ENCODE measurements at regions not wholly inside any gene's neighbourhood (a gene's known extent, or its start where the extent isn't known, plus 50 kb on each side); places are given as distances from the start of the nearest gene placed in this dataset.

DNA sequence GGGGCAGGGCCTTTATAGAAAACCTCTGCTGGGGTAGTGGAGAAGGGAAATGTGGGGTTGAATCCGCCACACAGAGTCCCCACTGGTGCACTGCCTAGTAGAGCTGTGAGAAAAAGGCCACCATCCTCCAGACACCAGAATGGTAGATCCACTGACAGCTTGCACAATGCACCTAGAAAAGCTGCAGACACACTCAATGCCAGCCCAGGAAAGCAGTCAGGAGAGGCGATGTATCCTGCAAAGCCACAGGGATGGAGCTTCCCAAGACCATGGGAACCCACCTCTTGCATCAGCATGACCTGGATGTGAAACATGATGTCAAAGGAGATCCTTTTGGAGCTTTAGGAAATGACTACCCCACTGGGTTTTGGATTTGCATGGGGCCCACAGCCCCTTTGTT lies 958.0 kb upstream of the MIR17HG start:
- DNase-seq (ENCODE audit: low spot score): no peak
- H3K27me3 Mint-ChIP-seq (ENCODE audit: insufficient read depth, low read depth): peaks cover 2% of the 10 kb centered on the region
- H3K4me3 Mint-ChIP-seq: no peak overlapping the region
- H3K27me3 ChIP-seq: no peaks in the 10 kb centered on the region
- H3F3A ChIP-seq (ENCODE audit: low read depth): no peaks in the 10 kb centered on the region
- H2AFZ ChIP-seq (replicated peaks): no peak overlapping the region
- H3K4me3 ChIP-seq: no peak overlapping the region
- H3K9ac ChIP-seq: no peak overlapping the region
- H4K20me1 ChIP-seq (ENCODE audit: low read depth): no peaks in the 10 kb centered on the region
- TF ChIP-seq EZH2phosphoT487 (IDR thresholded peaks at IDR 0.05) (no peak), EZH2 (IDR thresholded peaks at IDR 0.05) (no peak)
- TF ChIP-seq, protein P1, sequence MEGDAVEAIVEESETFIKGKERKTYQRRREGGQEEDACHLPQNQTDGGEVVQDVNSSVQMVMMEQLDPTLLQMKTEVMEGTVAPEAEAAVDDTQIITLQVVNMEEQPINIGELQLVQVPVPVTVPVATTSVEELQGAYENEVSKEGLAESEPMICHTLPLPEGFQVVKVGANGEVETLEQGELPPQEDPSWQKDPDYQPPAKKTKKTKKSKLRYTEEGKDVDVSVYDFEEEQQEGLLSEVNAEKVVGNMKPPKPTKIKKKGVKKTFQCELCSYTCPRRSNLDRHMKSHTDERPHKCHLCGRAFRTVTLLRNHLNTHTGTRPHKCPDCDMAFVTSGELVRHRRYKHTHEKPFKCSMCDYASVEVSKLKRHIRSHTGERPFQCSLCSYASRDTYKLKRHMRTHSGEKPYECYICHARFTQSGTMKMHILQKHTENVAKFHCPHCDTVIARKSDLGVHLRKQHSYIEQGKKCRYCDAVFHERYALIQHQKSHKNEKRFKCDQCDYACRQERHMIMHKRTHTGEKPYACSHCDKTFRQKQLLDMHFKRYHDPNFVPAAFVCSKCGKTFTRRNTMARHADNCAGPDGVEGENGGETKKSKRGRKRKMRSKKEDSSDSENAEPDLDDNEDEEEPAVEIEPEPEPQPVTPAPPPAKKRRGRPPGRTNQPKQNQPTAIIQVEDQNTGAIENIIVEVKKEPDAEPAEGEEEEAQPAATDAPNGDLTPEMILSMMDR (IDR thresholded peaks at IDR 0.05): no peak
- no peaks in the 10 kb centered on the region for H3K4me1 ChIP-seq
- H3K36me3 Mint-ChIP-seq: peaks cover 1% of the 10 kb centered on the region
- H3K4me1 Mint-ChIP-seq: peaks cover 22% of the 10 kb centered on the region
- no peaks in the 10 kb centered on the region for H3K79me2 ChIP-seq (ENCODE audit: low read depth)
- H3K9me3 ChIP-seq (ENCODE audit: low read depth): no peaks in the 10 kb centered on the region
- H3K4me2 ChIP-seq: no peak overlapping the region
- H3K36me3 ChIP-seq: no peaks in the 10 kb centered on the region
- H3K27ac ChIP-seq: no peak overlapping the region
- H3K27ac Mint-ChIP-seq: no peak overlapping the region
- peaks cover 27% of the 10 kb centered on the region for H3K9me3 Mint-ChIP-seq

DNA sequence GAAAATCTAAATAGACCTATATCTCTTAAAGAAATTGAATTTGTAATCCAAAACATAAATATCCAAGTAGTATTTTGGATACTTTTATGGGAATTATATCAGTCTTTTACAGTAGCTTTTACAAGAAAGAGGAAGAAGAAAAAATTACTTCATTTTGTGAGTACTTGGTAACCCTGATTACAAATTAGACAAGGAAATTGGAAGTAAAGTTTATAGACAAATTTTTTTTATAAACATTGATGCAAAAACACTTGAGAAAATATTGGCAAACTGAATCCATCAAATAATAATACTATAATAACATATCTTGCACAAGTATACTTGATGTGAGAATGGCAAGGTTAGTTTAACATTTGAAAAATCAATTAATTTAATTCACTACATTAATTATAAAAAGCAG lies 954.1 kb upstream of the MIR17HG start:
- TF ChIP-seq EZH2phosphoT487 (IDR thresholded peaks at IDR 0.05): no peak
- TF ChIP-seq, protein P1 (IDR thresholded peaks at IDR 0.05): no peak
- H3K4me1 Mint-ChIP-seq: peaks cover 6% of the 10 kb centered on the region
- peaks cover 21% of the 10 kb centered on the region for H3K9me3 Mint-ChIP-seq
- Histone ChIP-seq H3K9ac (no peak overlapping the region), H3K27me3 (no peaks in the 10 kb centered on the region), H3K36me3 (no peaks in the 10 kb centered on the region), H2AFZ (replicated peaks) (no peak overlapping the region), H3F3A (ENCODE audit: low read depth) (no peaks in the 10 kb centered on the region), H3K4me2 (no peak overlapping the region), H3K79me2 (ENCODE audit: low read depth) (no peaks in the 10 kb centered on the region), H3K4me1 (peaks cover 5% of the 10 kb centered on the region), H3K27ac (no peak overlapping the region), H3K9me3 (ENCODE audit: low read depth) (no peaks in the 10 kb centered on the region), H4K20me1 (ENCODE audit: low read depth) (no peaks in the 10 kb centered on the region), H3K4me3 (no peak overlapping the region)
- no peak overlapping the region for H3K4me3 Mint-ChIP-seq
- DNase-seq (ENCODE audit: low spot score): no peak
- no peak overlapping the region for H3K27ac Mint-ChIP-seq
- H3K27me3 Mint-ChIP-seq (ENCODE audit: insufficient read depth, low read depth): peaks cover 2% of the 10 kb centered on the region
- peaks cover 1% of the 10 kb centered on the region for H3K36me3 Mint-ChIP-seq

DNA sequence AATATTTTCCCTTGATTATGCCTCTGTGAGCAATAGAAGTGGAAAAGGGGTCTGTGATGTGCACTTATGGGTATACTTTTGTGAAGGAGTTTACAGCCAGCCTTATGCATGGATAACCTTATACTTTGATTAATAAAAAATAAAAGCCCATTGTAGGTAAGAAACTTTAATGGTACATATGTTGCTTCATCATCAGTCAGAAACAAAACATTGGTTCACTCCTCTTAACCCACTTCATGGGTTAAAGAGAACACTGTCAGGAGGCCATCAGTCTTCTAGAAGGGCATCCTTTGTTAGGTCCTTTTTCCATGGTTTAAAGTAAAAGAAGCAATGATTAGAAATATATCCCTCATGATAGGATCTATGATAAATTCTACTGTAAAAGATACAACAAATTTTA lies 952.1 kb upstream of the MIR17HG start:
- no peak for TF ChIP-seq EZH2phosphoT487 (IDR thresholded peaks at IDR 0.05)
- TF ChIP-seq, protein P1 (IDR thresholded peaks at IDR 0.05): no peak
- no peak for TF ChIP-seq EZH2 (IDR thresholded peaks at IDR 0.05)
- Histone ChIP-seq H3K9ac (no peak overlapping the region), H3K36me3 (no peaks in the 10 kb centered on the region), H3K27me3 (no peaks in the 10 kb centered on the region), H3K9me3 (ENCODE audit: low read depth) (no peaks in the 10 kb centered on the region), H3K4me2 (no peak overlapping the region), H3K27ac (no peak overlapping the region), H4K20me1 (ENCODE audit: low read depth) (no peaks in the 10 kb centered on the region), H3K4me3 (no peak overlapping the region), H3K4me1 (peaks cover 5% of the 10 kb centered on the region), H3K79me2 (ENCODE audit: low read depth) (no peaks in the 10 kb centered on the region), H3F3A (ENCODE audit: low read depth) (no peaks in the 10 kb centered on the region), H2AFZ (replicated peaks) (no peak overlapping the region)
- H3K4me3 Mint-ChIP-seq: no peak overlapping the region
- no peaks in the 10 kb centered on the region for H3K36me3 Mint-ChIP-seq
- peaks cover 6% of the 10 kb centered on the region for H3K4me1 Mint-ChIP-seq
- DNase-seq (ENCODE audit: low spot score): no peak
- peaks cover 2% of the 10 kb centered on the region for H3K27me3 Mint-ChIP-seq (ENCODE audit: insufficient read depth, low read depth)
- peaks cover 10% of the 10 kb centered on the region for H3K9me3 Mint-ChIP-seq
- no peak overlapping the region for H3K27ac Mint-ChIP-seq

DNA sequence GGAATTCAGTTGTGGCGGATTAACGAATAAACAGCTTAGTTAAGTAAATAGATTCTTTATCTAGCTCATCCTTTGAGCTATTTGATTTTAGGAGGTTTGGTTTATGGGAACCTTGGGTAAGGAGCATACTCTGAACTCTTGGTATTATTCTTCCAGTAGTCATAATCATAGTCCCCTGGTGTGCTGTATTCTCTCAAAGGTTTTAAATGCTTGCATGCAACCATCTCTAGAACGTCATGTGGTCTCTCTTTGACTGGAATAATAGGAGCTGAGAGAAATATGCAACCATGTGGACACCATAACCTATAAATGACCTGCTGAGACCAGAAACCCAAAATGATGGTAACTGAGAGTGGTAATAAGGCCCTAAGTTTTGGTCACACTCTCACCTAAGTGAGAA lies 951.6 kb upstream of the MIR17HG start:
- Histone ChIP-seq H3K9ac (no peak overlapping the region), H3K27me3 (no peaks in the 10 kb centered on the region), H3K9me3 (ENCODE audit: low read depth) (no peaks in the 10 kb centered on the region), H4K20me1 (ENCODE audit: low read depth) (no peaks in the 10 kb centered on the region), H3K4me2 (no peak overlapping the region), H3K4me1 (peaks cover 5% of the 10 kb centered on the region), H2AFZ (replicated peaks) (no peak overlapping the region), H3K79me2 (ENCODE audit: low read depth) (no peaks in the 10 kb centered on the region), H3K4me3 (no peak overlapping the region), H3K27ac (no peak overlapping the region), H3F3A (ENCODE audit: low read depth) (no peaks in the 10 kb centered on the region), H3K36me3 (no peaks in the 10 kb centered on the region)
- H3K4me3 Mint-ChIP-seq: no peak overlapping the region
- no peak for DNase-seq (ENCODE audit: low spot score)
- TF ChIP-seq EZH2 (IDR thresholded peaks at IDR 0.05) (no peak), EZH2phosphoT487 (IDR thresholded peaks at IDR 0.05) (no peak)
- TF ChIP-seq, protein P1 (IDR thresholded peaks at IDR 0.05): no peak
- peaks cover 9% of the 10 kb centered on the region for H3K9me3 Mint-ChIP-seq
- no peaks in the 10 kb centered on the region for H3K36me3 Mint-ChIP-seq
- H3K27me3 Mint-ChIP-seq (ENCODE audit: insufficient read depth, low read depth): peaks cover 2% of the 10 kb centered on the region
- H3K27ac Mint-ChIP-seq: no peak overlapping the region
- H3K4me1 Mint-ChIP-seq: peaks cover 6% of the 10 kb centered on the region

Measured in neural progenitor cell (in vitro differentiated cells).